B cell (primary cell): ENCODE measurements at regions not wholly inside any gene's neighbourhood (a gene's known extent, or its start where the extent isn't known, plus 50 kb on each side); places are given as distances from the start of the nearest gene placed in this dataset.

Experiments
- ATAC-seq: fragments of 200-7000 bp; cut with Tn5 transposase; one replicate; pipeline ENCODE4 v1.10.0; 2021; ENCODE audit warnings: low read depth, mild to moderate bottlenecking, moderate number of reproducible peaks, moderate library complexity
- CTCF ChIA-PET: fragments of 350-600 bp; sonication (Branson Sonifier 250); formaldehyde crosslinking; loops from one replicate; lab custom pipeline; 2021; ENCODE audit warnings: antibody characterized with exemption, inconsistent platforms; lab: Charles Lee
- POLR2A ChIA-PET: fragments of 350-600 bp; sonication (Branson Sonifier 250); formaldehyde crosslinking; loops from one replicate; lab custom pipeline; 2021; ENCODE audit warnings: antibody characterized with exemption; lab: Charles Lee
- DNase-seq: peaks from one replicate; pipeline ENCODE4 v3.0.0; 2013
- H2AFZ ChIP-seq: 2 replicates; pipeline ENCODE4 v1.6.1; 2012; ENCODE audit warnings: mild to moderate bottlenecking, low read depth, low read length; ENCODE audit not compliant: insufficient read depth, poor library complexity, severe bottlenecking
- H3K27ac ChIP-seq, 2 donors: 1 replicate in 1 of 2; 2 replicates in 1 of 2; pipeline ENCODE4 v1.5.1; 2012 to 2013; ENCODE audit warnings: low read length in 2 of 2, mild to moderate bottlenecking in 2 of 2, moderate library complexity in 1 of 2
- H3K27me3 ChIP-seq, 4 experiments: fragments of 200-600 bp in 1 of 4; sonication (generic) in 1 of 4; replicated peaks in 1 of 4; 1 replicate in 2 of 4; 2 replicates in 2 of 4; pipeline versions ENCODE4 v1.6.1 to v1.7.0; 2013 to 2016; ENCODE audit warnings: low read length in 3 of 4, mild to moderate bottlenecking in 2 of 4, mixed read lengths in 1 of 4, moderate library complexity in 1 of 4; ENCODE audit not compliant: insufficient read depth in 4 of 4, control insufficient read depth in 3 of 4; ENCODE audit errors: control extremely low read depth in 1 of 4
- H3K36me3 ChIP-seq, 2 experiments: replicated peaks in 1 of 2; 1 replicate in 1 of 2; 2 replicates in 1 of 2; pipeline versions ENCODE4 v1.6.1 to v1.7.1; 2013; ENCODE audit warnings: low read length in 1 of 2; ENCODE audit not compliant: insufficient read depth in 2 of 2, control insufficient read depth in 1 of 2; ENCODE audit errors: control extremely low read depth in 1 of 2, extremely low read depth in 1 of 2
- H3K4me1 ChIP-seq, 2 donors: fragments of 200-600 bp in 1 of 2; sonication (generic) in 1 of 2; 1 replicate in 1 of 2; 2 replicates in 1 of 2; pipeline versions ENCODE4 v1.5.1 to v1.6.1; 2013 to 2017; ENCODE audit warnings: low read length in 2 of 2; ENCODE audit not compliant: control insufficient read depth in 2 of 2, insufficient read depth in 2 of 2
- H3K4me2 ChIP-seq: replicated peaks from 2 replicates; pipeline ENCODE3; 2012; ENCODE audit warnings: mild to moderate bottlenecking, low read depth, low read length; ENCODE audit not compliant: poor library complexity, severe bottlenecking
- H3K4me3 ChIP-seq, 5 experiments: fragments of 200-600 bp in 1 of 5; sonication (generic) in 1 of 5; 1 replicate in 3 of 5; 2 replicates in 2 of 5; pipeline versions ENCODE4 v1.5.1 to v1.7.0; 2011 to 2016; ENCODE audit warnings: low read length in 4 of 5, mild to moderate bottlenecking in 4 of 5, low read depth in 2 of 5, control low read depth in 1 of 5, moderate library complexity in 1 of 5; ENCODE audit not compliant: insufficient read depth in 1 of 5; ENCODE audit errors: control extremely low read depth in 1 of 5, extremely low read depth in 1 of 5
- H3K79me2 ChIP-seq: fragments of 200-600 bp; sonication (generic); one replicate; pipeline ENCODE4 v1.6.0; 2016; ENCODE audit warnings: low read length; ENCODE audit not compliant: control insufficient read depth, insufficient read depth
- H3K9ac ChIP-seq: fragments of 200-600 bp; sonication (generic); 2 replicates; pipeline ENCODE4 v1.6.1; 2017; ENCODE audit warnings: mild to moderate bottlenecking, low read length, moderate library complexity
- H3K9me3 ChIP-seq, 3 donors: one replicate each; pipeline versions ENCODE4 v1.6.1 to v1.7.1; 2013; ENCODE audit warnings: low read length in 2 of 3; ENCODE audit not compliant: control insufficient read depth in 2 of 3, insufficient read depth in 1 of 3; ENCODE audit errors: control extremely low read depth in 1 of 3
- H4K20me1 ChIP-seq: 2 replicates; pipeline ENCODE4 v1.6.0; 2012; ENCODE audit warnings: mild to moderate bottlenecking, low read length; ENCODE audit not compliant: insufficient read depth, control insufficient read depth, poor library complexity, severe bottlenecking
- H3K27ac Mint-ChIP-seq: one replicate; pipeline ENCODE4 v1.8.0; 2021; ENCODE audit warnings: mixed read lengths
- H3K27me3 Mint-ChIP-seq: one replicate; pipeline ENCODE4 v1.8.0; 2021; ENCODE audit warnings: mixed read lengths
- H3K4me1 Mint-ChIP-seq: one replicate; pipeline ENCODE4 v1.8.0; 2021; ENCODE audit warnings: mixed read lengths
- H3K4me3 Mint-ChIP-seq: one replicate; pipeline ENCODE4 v1.8.0; 2021; ENCODE audit warnings: mixed read lengths
- H3K9me3 Mint-ChIP-seq: one replicate; pipeline ENCODE4 v1.8.0; 2022; ENCODE audit warnings: mixed read lengths; ENCODE audit not compliant: insufficient read depth
- EZH2 ChIP-seq: IDR thresholded peaks from 2 replicates; pipeline ENCODE4 v1.6.1; 2012; ENCODE audit warnings: borderline replicate concordance, low read depth, mild to moderate bottlenecking, moderate library complexity, low read length; ENCODE audit not compliant: insufficient read depth, poor library complexity, severe bottlenecking
- WGBS: methylation state at CpG from one replicate; pipeline ENCODE4 v1.1.5; 2013; ENCODE audit warnings: missing lambda C conversion rate; ENCODE audit not compliant: insufficient coverage; 5-methylcytosine and 5-hydroxymethylcytosine counted together
- intact Hi-C: fragments of 100-400 bp; cut with micrococcal nuclease; formaldehyde crosslinking; loops from one replicate; pipeline ENCODE4 v1.10.0; 2022
- TF ChIP-seq, protein P1 (sequence below): fragments of 200-600 bp; IDR thresholded peaks from one replicate; pipeline ENCODE4 v1.8.0; 2022; ENCODE audit warnings: antibody characterized with exemption, mild to moderate bottlenecking

DNA sequence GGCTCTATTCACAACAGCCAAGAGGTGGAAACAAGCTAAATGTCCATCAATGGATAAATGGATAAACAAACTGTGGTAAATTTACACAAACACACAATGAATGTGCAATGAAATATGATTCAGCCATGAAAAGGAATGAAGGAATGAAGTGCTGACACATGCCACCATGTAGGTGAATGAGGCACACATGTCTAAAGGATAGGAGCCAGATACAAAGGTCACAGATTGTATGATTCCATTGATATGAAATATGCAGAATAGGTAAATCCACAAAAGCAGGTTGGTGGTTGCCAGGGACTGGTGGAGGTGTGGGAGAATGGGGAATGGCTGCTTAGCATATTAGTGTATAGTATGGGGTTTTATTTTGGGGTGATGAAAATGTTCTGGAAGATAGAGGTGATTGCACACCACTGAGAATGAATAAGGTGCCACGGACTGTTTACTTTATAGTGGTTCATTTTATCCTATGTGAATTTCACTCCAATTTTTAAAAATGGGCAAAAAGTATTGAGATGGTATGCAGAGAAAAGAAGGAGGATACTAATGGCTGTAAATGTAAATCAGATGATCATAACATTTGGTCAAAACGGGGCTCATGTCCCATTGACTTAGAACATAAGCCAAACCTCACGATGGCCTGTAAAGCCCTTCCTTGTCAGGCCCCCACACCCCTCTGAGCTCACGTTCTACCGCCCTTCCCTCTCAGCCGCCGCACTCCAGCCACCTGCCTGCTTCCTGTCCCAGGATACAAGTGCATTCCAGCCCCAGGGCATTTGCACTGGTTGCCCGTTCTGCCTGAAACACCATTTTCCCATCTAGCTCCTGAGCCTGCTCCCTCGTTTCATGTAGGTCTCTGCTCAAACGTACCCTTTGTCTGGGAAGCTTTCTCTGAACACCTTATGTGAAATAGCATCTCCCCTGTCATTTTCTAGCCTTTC, 165.5 kb downstream of the DDX1 start:
- ChIA-PET CTCF (no interaction called here), POLR2A (no interaction called here)
- ATAC-seq = no peak
- no peaks in the 10 kb centered on the region for H3K36me3 ChIP-seq
- peaks cover 0 to 14% (median 0%) of the 10 kb centered on the region in 3 donors for H3K9me3 ChIP-seq
- no peaks in the 10 kb centered on the region for H3K27me3 ChIP-seq
- no peaks in the 10 kb centered on the region for H3K4me1 ChIP-seq
- no peak overlapping the region for H3K4me3 ChIP-seq
- TF ChIP-seq, protein P1, sequence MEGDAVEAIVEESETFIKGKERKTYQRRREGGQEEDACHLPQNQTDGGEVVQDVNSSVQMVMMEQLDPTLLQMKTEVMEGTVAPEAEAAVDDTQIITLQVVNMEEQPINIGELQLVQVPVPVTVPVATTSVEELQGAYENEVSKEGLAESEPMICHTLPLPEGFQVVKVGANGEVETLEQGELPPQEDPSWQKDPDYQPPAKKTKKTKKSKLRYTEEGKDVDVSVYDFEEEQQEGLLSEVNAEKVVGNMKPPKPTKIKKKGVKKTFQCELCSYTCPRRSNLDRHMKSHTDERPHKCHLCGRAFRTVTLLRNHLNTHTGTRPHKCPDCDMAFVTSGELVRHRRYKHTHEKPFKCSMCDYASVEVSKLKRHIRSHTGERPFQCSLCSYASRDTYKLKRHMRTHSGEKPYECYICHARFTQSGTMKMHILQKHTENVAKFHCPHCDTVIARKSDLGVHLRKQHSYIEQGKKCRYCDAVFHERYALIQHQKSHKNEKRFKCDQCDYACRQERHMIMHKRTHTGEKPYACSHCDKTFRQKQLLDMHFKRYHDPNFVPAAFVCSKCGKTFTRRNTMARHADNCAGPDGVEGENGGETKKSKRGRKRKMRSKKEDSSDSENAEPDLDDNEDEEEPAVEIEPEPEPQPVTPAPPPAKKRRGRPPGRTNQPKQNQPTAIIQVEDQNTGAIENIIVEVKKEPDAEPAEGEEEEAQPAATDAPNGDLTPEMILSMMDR = no peak
- TF ChIP-seq EZH2 = no peak
- intact Hi-C loops = no loop called here
- no peak overlapping the region for H2AFZ ChIP-seq
- no peaks in the 10 kb centered on the region for H4K20me1 ChIP-seq
- H3K4me3 Mint-ChIP-seq = no peak overlapping the region
- H3K27ac Mint-ChIP-seq = no peak overlapping the region
- H3K27me3 Mint-ChIP-seq = peaks cover 9% of the 10 kb centered on the region
- H3K79me2 ChIP-seq = no peaks in the 10 kb centered on the region
- WGBS = 93% methylated on average over 9 of the region's 10 CpGs
- no peak for DNase-seq
- peaks cover 3% of the 10 kb centered on the region for H3K9me3 Mint-ChIP-seq
- H3K27ac ChIP-seq = no peak overlapping the region
- H3K4me2 ChIP-seq = no peak overlapping the region
- H3K4me1 Mint-ChIP-seq = no peaks in the 10 kb centered on the region
- H3K9ac ChIP-seq = no peak overlapping the region
